8988T (cell line): ENCODE measurements at regions not wholly inside any gene's neighbourhood (a gene's known extent, or its start where the extent isn't known, plus 50 kb on each side); places are given as distances from the start of the nearest gene placed in this dataset.

Source experiments
- DNase-seq: peaks from one replicate; pipeline ENCODE4 v3.0.0; 2011

GRCh38 chr4:4808086-4808485, 51.4 kb upstream of the MSX1 start:
- no peak for DNase-seq

- no peak for DNase-seq
These were observed 53.6 kb upstream of the MSX1 start for GRCh38 chr4:4805887-4806286.

GRCh38 chr4:4803912-4804296, 55.6 kb upstream of the MSX1 start:
- DNase-seq = no peak

GRCh38 chr4:4803216-4803911, 56.1 kb upstream of the MSX1 start:
- DNase-seq = no peak

GRCh38 chr4:4800646-4801408, 58.6 kb upstream of the MSX1 start:
- no peak for DNase-seq

GRCh38 chr4:4794421-4794820, 65.0 kb upstream of the MSX1 start:
- DNase-seq = no peak

- DNase-seq = no peak
These were observed 67.0 kb upstream of the MSX1 start for GRCh38 chr4:4792466-4792865.

- DNase-seq = no peak
These were observed 68.0 kb upstream of the MSX1 start for GRCh38 chr4:4791299-4792111.

GRCh38 chr4:4789462-4789861, 70.0 kb upstream of the MSX1 start:
- DNase-seq = no peak

- DNase-seq = no peak
These were observed 70.9 kb upstream of the MSX1 start for GRCh38 chr4:4788573-4788972.

- DNase-seq = no peak
These were observed 72.0 kb upstream of the MSX1 start for GRCh38 chr4:4787421-4787820.

GRCh38 chr4:4784379-4784778, 75.1 kb upstream of the MSX1 start:
- no peak for DNase-seq

GRCh38 chr4:4783847-4784246, 75.6 kb upstream of the MSX1 start:
- no peak for DNase-seq

- no peak for DNase-seq
These were observed 76.5 kb upstream of the MSX1 start for GRCh38 chr4:4782969-4783368.

GRCh38 chr4:4781936-4782707, 77.3 kb upstream of the MSX1 start:
- DNase-seq = no peak

GRCh38 chr4:4780729-4781244, 78.7 kb upstream of the MSX1 start:
- DNase-seq = no peak

GRCh38 chr4:4779486-4779885, 80.0 kb upstream of the MSX1 start:
- no peak for DNase-seq

- no peak for DNase-seq
These were observed 80.4 kb upstream of the MSX1 start for GRCh38 chr4:4779054-4779453.

- no peak for DNase-seq
These were observed 80.9 kb upstream of the MSX1 start for GRCh38 chr4:4778554-4778953.

- DNase-seq = no peak
These were observed 82.5 kb upstream of the MSX1 start for GRCh38 chr4:4776934-4777333.

- no peak for DNase-seq
These were observed 83.1 kb upstream of the MSX1 start for GRCh38 chr4:4776335-4776734.

GRCh38 chr4:4775493-4776004, 83.9 kb upstream of the MSX1 start:
- DNase-seq = no peak

- no peak for DNase-seq
These were observed 86.9 kb upstream of the MSX1 start for GRCh38 chr4:4772534-4772933.
